GM12878 (cell line): ENCODE measurements at regions not wholly inside any gene's neighbourhood (a gene's known extent, or its start where the extent isn't known, plus 50 kb on each side); places are given as distances from the start of the nearest gene placed in this dataset.

Experiments
- ATAC-seq: fragments of 200-7000 bp; cut with Tn5 transposase; 3 replicates; pipeline ENCODE4 v1.9.1; 2020; ENCODE audit warnings: mild to moderate bottlenecking, moderate library complexity
- BruUV-seq: library from RNA; stranded (reverse); fragments of 400-500 nt; replicated peaks from 2 replicates; lab custom pipeline; 2021; lab: Mats Ljungman, UMichigan
- CTCF ChIA-PET: fragments of 300-600 bp; sonication (Branson Sonifier 250); formaldehyde crosslinking; extraction: SDS; loops from one replicate; lab custom pipeline; 2021; ENCODE audit warnings: inconsistent platforms; lab: Yijun Ruan, JAX
- POLR2A ChIA-PET: fragments of 350-600 bp; formaldehyde crosslinking; extraction: SDS; loops from one replicate; lab custom pipeline; 2021; ENCODE audit warnings: inconsistent platforms; lab: Charles Lee
- RAD21 ChIA-PET: fragments of 300-600 bp; sonication (Branson Sonifier 250); formaldehyde crosslinking; loops from one replicate; lab custom pipeline; 2023; ENCODE audit warnings: antibody characterized with exemption; ENCODE audit not compliant: unreplicated experiment; lab: Charles Lee
- SMC1A ChIA-PET: fragments of 300-600 bp; sonication (Branson Sonifier 250); formaldehyde crosslinking; loops from one replicate; lab custom pipeline; 2023; ENCODE audit not compliant: unreplicated experiment, uncharacterized antibody; lab: Charles Lee
- DNase-seq: peaks from one replicate; pipeline ENCODE4 v3.0.0-alpha.2; 2011; ENCODE audit warnings: low read depth, low spot score
- FAIRE-seq: peaks from 3 replicates; lab custom pipeline; 2011; peaks lifted over from hg19 to GRCh38; lab: Jason Lieb, UNC
- H2AFZ ChIP-seq: 2 replicates; pipeline ENCODE4 v1.6.0; 2011; ENCODE audit warnings: low read depth, low read length, control low read depth; ENCODE audit not compliant: control insufficient read depth
- H3K27ac ChIP-seq: 2 replicates; pipeline ENCODE4 v1.5.1; 2011; ENCODE audit warnings: control low read depth; ENCODE audit not compliant: control insufficient read depth, insufficient read depth
- H3K27me3 ChIP-seq, 2 experiments: replicated peaks in 1 of 2; 2 replicates each; pipeline versions ENCODE4 v1.6.0 to v1.6.1; 2011; ENCODE audit warnings: low read length in 1 of 2; ENCODE audit not compliant: control insufficient read depth in 2 of 2, insufficient read depth in 2 of 2
- H3K36me3 ChIP-seq, 2 experiments: 2 replicates each; pipeline ENCODE4 v1.5.1; 2011; ENCODE audit warnings: low read length in 1 of 2; ENCODE audit not compliant: control insufficient read depth in 2 of 2, insufficient read depth in 2 of 2
- H3K4me1 ChIP-seq: 2 replicates; pipeline ENCODE4 v1.6.1; 2011; ENCODE audit warnings: mild to moderate bottlenecking, low read length, moderate library complexity, mixed read lengths; ENCODE audit not compliant: control insufficient read depth, insufficient read depth
- H3K4me2 ChIP-seq: 2 replicates; pipeline ENCODE4 v1.6.0; 2011; ENCODE audit warnings: control low read depth; ENCODE audit not compliant: control insufficient read depth, insufficient read depth
- H3K4me3 ChIP-seq: fragments of 200-600 bp; sonication (generic); 2 replicates; pipeline ENCODE4 v1.5.1; 2016
- H3K79me2 ChIP-seq: 2 replicates; pipeline ENCODE4 v1.6.0; 2011; ENCODE audit warnings: low read length; ENCODE audit not compliant: control insufficient read depth, insufficient read depth
- H3K9ac ChIP-seq: 2 replicates; pipeline ENCODE4 v1.8.0; 2011; ENCODE audit warnings: low read length, control low read depth, mixed read lengths; ENCODE audit not compliant: control insufficient read depth, insufficient read depth
- H3K9me3 ChIP-seq: replicated peaks from 3 replicates; pipeline ENCODE4 v1.5.1; 2011; ENCODE audit warnings: mild to moderate bottlenecking, low read length; ENCODE audit not compliant: control insufficient read depth, insufficient read depth
- H4K20me1 ChIP-seq: 2 replicates; pipeline ENCODE4 v1.6.0; 2011; ENCODE audit not compliant: control insufficient read depth, insufficient read depth
- ATF2 ChIP-seq: IDR thresholded peaks from 2 replicates; pipeline ENCODE4 v1.6.1; 2012; ENCODE audit warnings: low read length, inconsistent platforms
- BCL11A ChIP-seq: IDR thresholded peaks from 2 replicates; pipeline ENCODE4 v1.6.1; 2011; ENCODE audit warnings: low read depth, low read length
- CBX3 ChIP-seq: fragments of 200-600 bp; sonication (generic); IDR thresholded peaks from 2 replicates; pipeline ENCODE4 v1.6.1; 2016; ENCODE audit warnings: low read depth, borderline replicate concordance
- HDGF ChIP-seq: fragments of 450-650 bp; IDR thresholded peaks from 2 replicates; pipeline ENCODE4 v1.6.1; 2016; ENCODE audit warnings: antibody characterized with exemption
- MXI1 ChIP-seq: fragments of 150-350 bp; IDR thresholded peaks from 2 replicates; pipeline ENCODE4 v1.6.1; 2011; ENCODE audit warnings: low read depth, mild to moderate bottlenecking, inconsistent platforms, low read length, improper control_type of control experiment
- NR2C1 ChIP-seq: fragments of 450-650 bp; IDR thresholded peaks from 2 replicates; pipeline ENCODE4 v1.6.1; 2017; ENCODE audit warnings: antibody characterized with exemption, mild to moderate bottlenecking, moderate library complexity
- PAX8 ChIP-seq: fragments of 450-650 bp; IDR thresholded peaks from 2 replicates; pipeline ENCODE4 v1.6.1; 2017; ENCODE audit warnings: mild to moderate bottlenecking, moderate library complexity
- POU2F2 ChIP-seq: IDR thresholded peaks from 3 replicates; pipeline ENCODE4 v1.6.1; 2011; ENCODE audit warnings: low read depth, mild to moderate bottlenecking, low read length, borderline replicate concordance
- RCOR1 ChIP-seq: conservative IDR thresholded peaks from 2 replicates; pipeline ENCODE4 v1.6.1; 2012; ENCODE audit warnings: low read depth, low read length, improper control_type of control experiment
- SIX5 ChIP-seq: IDR thresholded peaks from 2 replicates; pipeline ENCODE4 v1.6.1; 2011; ENCODE audit warnings: mild to moderate bottlenecking, low read depth, low read length, moderate library complexity; ENCODE audit not compliant: severe bottlenecking
- SMC3 ChIP-seq: IDR thresholded peaks from 2 replicates; pipeline ENCODE4 v1.6.1; 2011; ENCODE audit warnings: low read length, improper control_type of control experiment, borderline replicate concordance
- STAT1 ChIP-seq: fragments of 450-650 bp; conservative IDR thresholded peaks from 2 replicates; pipeline ENCODE4 v1.6.1; 2014; ENCODE audit warnings: antibody characterized with exemption, mild to moderate bottlenecking
- TCF3 ChIP-seq: IDR thresholded peaks from 2 replicates; pipeline ENCODE4 v1.6.1; 2012; ENCODE audit warnings: low read depth, mild to moderate bottlenecking, low read length, borderline replicate concordance; ENCODE audit not compliant: insufficient read depth
- ZNF24 ChIP-seq: fragments of 450-650 bp; IDR thresholded peaks from 2 replicates; pipeline ENCODE4 v1.6.1; 2017; ENCODE audit warnings: antibody characterized with exemption, mild to moderate bottlenecking
- ZNF384 ChIP-seq: IDR thresholded peaks from 2 replicates; pipeline ENCODE4 v1.6.1; 2012; ENCODE audit warnings: low read depth, mild to moderate bottlenecking, low read length, improper control_type of control experiment, borderline replicate concordance
- ZNF622 ChIP-seq: fragments of 450-650 bp; IDR thresholded peaks from 2 replicates; pipeline ENCODE4 v1.6.1; 2017; ENCODE audit warnings: mild to moderate bottlenecking, inconsistent platforms
- WGBS: methylation state at CpG from one replicate; pipeline ENCODE4 v1.1.6; 2016; ENCODE audit warnings: low lambda C conversion rate; ENCODE audit not compliant: insufficient replicate concordance, insufficient coverage; ENCODE audit errors: missing lambda C conversion rate; 5-methylcytosine and 5-hydroxymethylcytosine counted together
- in situ Hi-C: fragments of 300-500 bp; cut with MboI; formaldehyde crosslinking; loops from 9 replicates; pipeline ENCODE4 v1.14.3; 2018; ENCODE audit warnings: mixed read lengths
- intact Hi-C: fragments of 100-400 bp; cut with micrococcal nuclease; formaldehyde crosslinking; loops from one replicate; pipeline ENCODE4 v1.14.2; 2022; ENCODE audit not compliant: unreplicated experiment
- TF ChIP-seq, protein P1 (sequence below): fragments of 450-650 bp; formaldehyde crosslinking; IDR thresholded peaks from 2 replicates; pipeline ENCODE4 v1.4.0; 2020; ENCODE audit warnings: mild to moderate bottlenecking, moderate library complexity

DNA sequence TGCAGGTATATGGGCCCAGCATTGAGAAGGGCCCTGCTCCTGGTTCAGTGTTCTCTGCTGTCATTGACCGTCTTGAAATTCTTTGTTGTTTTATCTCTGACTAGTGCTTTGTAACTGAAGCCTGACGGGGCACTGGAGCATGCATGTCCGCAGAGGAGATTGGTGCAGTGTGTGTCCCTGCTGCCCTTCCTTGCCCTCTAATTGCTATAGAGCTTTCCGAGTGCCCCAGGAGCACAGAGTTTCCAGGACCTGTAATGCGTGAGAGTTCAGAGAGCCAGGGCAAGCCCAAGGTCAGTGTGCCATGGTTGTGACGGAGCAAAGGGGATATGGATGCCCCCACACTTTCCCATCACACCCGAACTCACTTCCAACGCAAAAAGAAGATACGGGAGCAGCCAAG, 174.3 kb upstream of the UBE3A start:
- no TSS peak for BruUV-seq
- Histone ChIP-seq H3K36me3 (no peaks in the 10 kb centered on the region), H2AFZ (no peak overlapping the region), H3K4me1 (no peaks in the 10 kb centered on the region), H3K4me2 (no peak overlapping the region), H3K4me3 (no peak overlapping the region), H3K27ac (no peak overlapping the region), H4K20me1 (no peaks in the 10 kb centered on the region), H3K79me2 (no peaks in the 10 kb centered on the region), H3K27me3 (no peaks in the 10 kb centered on the region), H3K9ac (no peak overlapping the region), H3K9me3 (no peaks in the 10 kb centered on the region; the same call in 2 of the 3 replicates)
- 15% methylated on average over 9 of the region's 9 CpGs for WGBS
- FAIRE-seq (no peak), DNase-seq (no peak), ATAC-seq (no peak)
- ChIA-PET RAD21 (no interaction called here), SMC1A (no interaction called here), CTCF (no interaction called here), POLR2A (no interaction called here)
- in situ Hi-C loops (no loop called here), intact Hi-C loops (no loop called here)
- TF ChIP-seq TCF3: no peak
- TF ChIP-seq SMC3: no peak
- TF ChIP-seq STAT1: no peak

GRCh38 chr15:25611603-25612002, 172.8 kb upstream of the UBE3A start:
- RAD21 ChIA-PET: no interaction called here
- intact Hi-C loops: no loop called here
- WGBS: 0% methylated on average over 4 of the region's 4 CpGs
- no peak for TF ChIP-seq BCL11A
- no peak for TF ChIP-seq ATF2
- no peak for TF ChIP-seq ZNF24
- no peak for TF ChIP-seq HDGF
- no peak for TF ChIP-seq SIX5
- TF ChIP-seq RCOR1: no peak
- TF ChIP-seq ZNF384: no peak
- TF ChIP-seq, protein P1, sequence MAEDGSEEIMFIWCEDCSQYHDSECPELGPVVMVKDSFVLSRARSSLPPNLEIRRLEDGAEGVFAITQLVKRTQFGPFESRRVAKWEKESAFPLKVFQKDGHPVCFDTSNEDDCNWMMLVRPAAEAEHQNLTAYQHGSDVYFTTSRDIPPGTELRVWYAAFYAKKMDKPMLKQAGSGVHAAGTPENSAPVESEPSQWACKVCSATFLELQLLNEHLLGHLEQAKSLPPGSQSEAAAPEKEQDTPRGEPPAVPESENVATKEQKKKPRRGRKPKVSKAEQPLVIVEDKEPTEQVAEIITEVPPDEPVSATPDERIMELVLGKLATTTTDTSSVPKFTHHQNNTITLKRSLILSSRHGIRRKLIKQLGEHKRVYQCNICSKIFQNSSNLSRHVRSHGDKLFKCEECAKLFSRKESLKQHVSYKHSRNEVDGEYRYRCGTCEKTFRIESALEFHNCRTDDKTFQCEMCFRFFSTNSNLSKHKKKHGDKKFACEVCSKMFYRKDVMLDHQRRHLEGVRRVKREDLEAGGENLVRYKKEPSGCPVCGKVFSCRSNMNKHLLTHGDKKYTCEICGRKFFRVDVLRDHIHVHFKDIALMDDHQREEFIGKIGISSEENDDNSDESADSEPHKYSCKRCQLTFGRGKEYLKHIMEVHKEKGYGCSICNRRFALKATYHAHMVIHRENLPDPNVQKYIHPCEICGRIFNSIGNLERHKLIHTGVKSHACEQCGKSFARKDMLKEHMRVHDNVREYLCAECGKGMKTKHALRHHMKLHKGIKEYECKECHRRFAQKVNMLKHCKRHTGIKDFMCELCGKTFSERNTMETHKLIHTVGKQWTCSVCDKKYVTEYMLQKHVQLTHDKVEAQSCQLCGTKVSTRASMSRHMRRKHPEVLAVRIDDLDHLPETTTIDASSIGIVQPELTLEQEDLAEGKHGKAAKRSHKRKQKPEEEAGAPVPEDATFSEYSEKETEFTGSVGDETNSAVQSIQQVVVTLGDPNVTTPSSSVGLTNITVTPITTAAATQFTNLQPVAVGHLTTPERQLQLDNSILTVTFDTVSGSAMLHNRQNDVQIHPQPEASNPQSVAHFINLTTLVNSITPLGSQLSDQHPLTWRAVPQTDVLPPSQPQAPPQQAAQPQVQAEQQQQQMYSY (CRISPR knock-in tag): no peak
- no peak for TF ChIP-seq MXI1
- TF ChIP-seq POU2F2: no peak
- no peak for TF ChIP-seq CBX3
- no peak for TF ChIP-seq NR2C1
- TF ChIP-seq PAX8: no peak
- TF ChIP-seq ZNF622: no peak

More at GRCh38 chr15:25611603-25612002, 172.8 kb upstream of the UBE3A start:
- Histone ChIP-seq H3K79me2 (no peaks in the 10 kb centered on the region), H3K27me3 (no peaks in the 10 kb centered on the region), H4K20me1 (no peaks in the 10 kb centered on the region), H3K36me3 (no peaks in the 10 kb centered on the region), H3K4me1 (no peaks in the 10 kb centered on the region), H3K4me3 (no peak overlapping the region), H3K9me3 (no peaks in the 10 kb centered on the region; the same call in 2 of the 3 replicates), H2AFZ (no peak overlapping the region), H3K4me2 (no peak overlapping the region), H3K27ac (no peak overlapping the region), H3K9ac (no peak overlapping the region)
- no TSS peak for BruUV-seq
- ATAC-seq: no peak
- DNase-seq: no peak
- in situ Hi-C loops: no loop called here
- SMC1A ChIA-PET: no interaction called here
- no peak for FAIRE-seq
- CTCF ChIA-PET: no interaction called here
- POLR2A ChIA-PET: no interaction called here
